ENCODE measurements at regions not wholly inside any gene's neighbourhood (a gene's known extent, or its start where the extent isn't known, plus 50 kb on each side); places are given as distances from the start of the nearest gene placed in this dataset.

- no peak for TF ChIP-seq ZNF274 (IDR thresholded peaks at IDR 0.05; ENCODE audit: low read depth, low read length)
- no peak for TF ChIP-seq YY1 (IDR thresholded peaks at IDR 0.05; ENCODE audit: insufficient read depth, insufficient read length)
- no peak for TF ChIP-seq SUZ12 (IDR thresholded peaks at IDR 0.05; ENCODE audit: extremely low read depth, insufficient read depth, insufficient read length)
Observed at GRCh38 chr16:86881861-86882273, 303.5 kb downstream of the FOXL1 start.
